ENCODE measurements at regions not wholly inside any gene's neighbourhood (a gene's known extent, or its start where the extent isn't known, plus 50 kb on each side); places are given as distances from the start of the nearest gene placed in this dataset.

DNA sequence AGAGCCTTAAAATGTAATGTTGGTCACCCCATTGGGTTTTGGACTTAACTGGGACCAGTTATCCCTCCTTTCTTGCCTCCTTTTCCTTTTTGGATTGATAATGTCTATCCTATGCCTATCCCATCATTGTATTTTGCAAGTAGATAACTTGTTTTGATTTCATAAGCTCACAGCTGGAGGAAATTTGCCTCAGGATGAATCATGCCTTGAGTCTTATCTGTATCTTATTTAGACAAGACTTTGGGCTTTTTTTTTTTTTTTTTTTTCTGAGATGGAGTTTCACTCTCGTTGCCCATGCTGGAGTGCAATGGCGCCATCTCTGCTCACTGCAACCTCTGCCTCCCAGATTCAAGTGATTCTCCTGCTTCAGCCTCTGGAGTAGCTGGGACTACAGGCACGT, 443.3 kb downstream of the DNAH5 start:
- POLR2A ChIA-PET: no interaction called here
- no peak overlapping the region for H3K4me3 ChIP-seq (ENCODE audit: low read depth, low read length)
- no peaks in the 10 kb centered on the region for H3K9me3 ChIP-seq (ENCODE audit: control insufficient read depth, insufficient read depth, low read depth, low read length)
- no peaks in the 10 kb centered on the region for H3K4me1 ChIP-seq (ENCODE audit: control insufficient read depth, insufficient read depth, low read length)
- no peak overlapping the region for H3K27ac ChIP-seq (ENCODE audit: extremely low read depth, low read depth, low read length)
- H3K36me3 ChIP-seq (ENCODE audit: control insufficient read depth in 2 of 2, insufficient read depth in 1 of 2, low read length in 2 of 2): no peaks in the 10 kb centered on the region
- no peak for TF ChIP-seq RBAK (tag by site-specific recombination; IDR thresholded peaks at IDR 0.05)
- TF ChIP-seq TRIM28 (IDR thresholded peaks at IDR 0.05; ENCODE audit: borderline replicate concordance, low read length): no peak
- no peak for TF ChIP-seq ZNF132 (tag by site-specific recombination; IDR thresholded peaks at IDR 0.05; ENCODE audit: borderline replicate concordance)
- TF ChIP-seq ZNF768 (tag by site-specific recombination; IDR thresholded peaks at IDR 0.05): no peak
- no peak for TF ChIP-seq FEZF1 (tag by site-specific recombination; IDR thresholded peaks at IDR 0.05)
- TF ChIP-seq ZNF843 (tag by site-specific recombination; IDR thresholded peaks at IDR 0.05): no peak
- no peak for TF ChIP-seq WT1 (tag by site-specific recombination; IDR thresholded peaks at IDR 0.05)
- no peak for TF ChIP-seq ZNF391 (tag by site-specific recombination; IDR thresholded peaks at IDR 0.05; ENCODE audit: borderline replicate concordance, low read depth)
- TF ChIP-seq ZNF121 (tag by site-specific recombination; IDR thresholded peaks at IDR 0.05): no peak
- no peak for TF ChIP-seq ZNF561 (tag by site-specific recombination; IDR thresholded peaks at IDR 0.05; ENCODE audit: borderline replicate concordance)
- TF ChIP-seq ZNF558 (tag by site-specific recombination; IDR thresholded peaks at IDR 0.05): no peak
- CTCF ChIA-PET: no interaction called here

- Histone ChIP-seq H3K4me1 (ENCODE audit: control insufficient read depth, insufficient read depth, low read length) (no peaks in the 10 kb centered on the region), H3K4me3 (ENCODE audit: low read depth, low read length) (no peak overlapping the region), H3K27ac (ENCODE audit: extremely low read depth, low read depth, low read length) (no peak overlapping the region), H3K9me3 (ENCODE audit: control insufficient read depth, insufficient read depth, low read depth, low read length) (no peaks in the 10 kb centered on the region), H3K36me3 (ENCODE audit: control insufficient read depth in 2 of 2, insufficient read depth in 1 of 2, low read length in 2 of 2) (no peaks in the 10 kb centered on the region)
- ChIA-PET POLR2A (no interaction called here), CTCF (interaction anchor here (1.2 kb wide), 1 partner anchor 19 kb away, joined by 3 read pairs; no protein-coding TSS in a partner anchor)
- TF ChIP-seq KLF16 (tag by site-specific recombination; IDR thresholded peaks at IDR 0.05): no peak
- no peak for TF ChIP-seq ZNF302 (tag by site-specific recombination; IDR thresholded peaks at IDR 0.05; ENCODE audit: low read depth)
- TF ChIP-seq KLF1 (tag by site-specific recombination; IDR thresholded peaks at IDR 0.05): no peak
Measured at GRCh38 chr5:13498279-13498678, 446.2 kb downstream of the DNAH5 start.

DNA sequence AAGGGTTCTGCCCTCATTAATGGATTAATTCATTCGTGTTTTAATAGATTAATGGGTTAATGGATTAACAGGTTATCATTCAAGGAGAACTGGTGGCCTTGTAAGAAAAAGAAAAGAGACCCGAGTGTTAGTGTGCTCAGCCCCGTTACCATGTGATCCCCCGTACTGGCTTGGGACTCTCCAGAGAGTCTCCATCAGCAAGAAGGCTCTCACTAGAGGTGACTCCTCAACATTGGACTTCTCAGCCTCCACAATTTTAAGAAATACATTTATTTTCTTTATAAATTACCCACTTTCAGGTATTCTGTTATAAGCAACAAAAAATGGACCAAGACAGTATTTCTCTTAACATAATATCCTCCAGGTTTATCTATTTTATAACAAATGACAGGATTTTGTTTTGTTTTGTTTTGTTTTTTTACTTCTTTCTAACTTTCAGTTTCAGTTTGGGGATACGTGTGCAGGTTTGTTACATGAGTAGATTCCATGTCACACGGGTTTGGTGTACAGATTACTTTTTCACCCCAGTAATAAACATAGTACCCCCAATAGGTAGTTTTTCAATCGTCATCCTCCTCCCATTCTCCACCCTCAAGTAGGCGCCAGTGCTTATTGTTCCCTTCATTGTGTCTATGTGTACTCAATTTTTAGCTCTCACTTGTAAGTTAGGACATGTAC, 456.1 kb downstream of the DNAH5 start:
- Histone ChIP-seq H3K27ac (ENCODE audit: extremely low read depth, low read depth, low read length) (no peak overlapping the region), H3K4me3 (ENCODE audit: low read depth, low read length) (no peak overlapping the region), H3K9me3 (ENCODE audit: control insufficient read depth, insufficient read depth, low read depth, low read length) (no peaks in the 10 kb centered on the region), H3K4me1 (ENCODE audit: control insufficient read depth, insufficient read depth, low read length) (no peaks in the 10 kb centered on the region), H3K36me3 (ENCODE audit: control insufficient read depth in 2 of 2, insufficient read depth in 1 of 2, low read length in 2 of 2) (no peaks in the 10 kb centered on the region)
- ChIA-PET POLR2A (no interaction called here), CTCF (interaction anchor here (1.4 kb wide), 1 partner anchor 10 kb away, joined by 9 read pairs; no protein-coding TSS in a partner anchor)
- TF ChIP-seq ZNF837 (tag by site-specific recombination; IDR thresholded peaks at IDR 0.05): no peak
- TF ChIP-seq ZNF302 (tag by site-specific recombination; IDR thresholded peaks at IDR 0.05; ENCODE audit: low read depth): no peak
- no peak for TF ChIP-seq ZFP41 (tag by site-specific recombination; IDR thresholded peaks at IDR 0.05; ENCODE audit: borderline replicate concordance)
- TF ChIP-seq ZNF549 (tag by site-specific recombination; IDR thresholded peaks at IDR 0.05): no peak
- TF ChIP-seq KLF9 (tag by site-specific recombination; IDR thresholded peaks at IDR 0.05; ENCODE audit: low read depth): no peak
- TF ChIP-seq, protein P1, sequence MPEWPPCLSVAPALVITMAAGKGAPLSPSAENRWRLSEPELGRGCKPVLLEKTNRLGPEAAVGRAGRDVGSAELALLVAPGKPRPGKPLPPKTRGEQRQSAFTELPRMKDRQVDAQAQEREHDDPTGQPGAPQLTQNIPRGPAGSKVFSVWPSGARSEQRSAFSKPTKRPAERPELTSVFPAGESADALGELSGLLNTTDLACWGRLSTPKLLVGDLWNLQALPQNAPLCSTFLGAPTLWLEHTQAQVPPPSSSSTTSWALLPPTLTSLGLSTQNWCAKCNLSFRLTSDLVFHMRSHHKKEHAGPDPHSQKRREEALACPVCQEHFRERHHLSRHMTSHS (tag by site-specific recombination; IDR thresholded peaks at IDR 0.05): no peak
- TF ChIP-seq ZNF843 (tag by site-specific recombination; IDR thresholded peaks at IDR 0.05): no peak
- TF ChIP-seq SP7 (tag by site-specific recombination; IDR thresholded peaks at IDR 0.05): no peak
- TF ChIP-seq KLF17 (tag by site-specific recombination; IDR thresholded peaks at IDR 0.05): no peak
- TF ChIP-seq MYNN (tag by site-specific recombination; IDR thresholded peaks at IDR 0.05; ENCODE audit: borderline replicate concordance): no peak
- no peak for TF ChIP-seq SP3 (tag by site-specific recombination; IDR thresholded peaks at IDR 0.05)
- TF ChIP-seq GLIS1 (tag by site-specific recombination; IDR thresholded peaks at IDR 0.05): no peak
